OCI-M1 (cell line): ENCODE measurements at regions not wholly inside any gene's neighbourhood (a gene's known extent, or its start where the extent isn't known, plus 50 kb on each side); places are given as distances from the start of the nearest gene placed in this dataset.

Experiments
- DNase-seq: peaks from one replicate; lab custom pipeline; 2025; lab: John Stamatoyannopoulos, UW

GRCh38 chr13:50711996-50712395, 131.5 kb downstream of the DLEU7 start:
- DNase-seq = no peak

DNA sequence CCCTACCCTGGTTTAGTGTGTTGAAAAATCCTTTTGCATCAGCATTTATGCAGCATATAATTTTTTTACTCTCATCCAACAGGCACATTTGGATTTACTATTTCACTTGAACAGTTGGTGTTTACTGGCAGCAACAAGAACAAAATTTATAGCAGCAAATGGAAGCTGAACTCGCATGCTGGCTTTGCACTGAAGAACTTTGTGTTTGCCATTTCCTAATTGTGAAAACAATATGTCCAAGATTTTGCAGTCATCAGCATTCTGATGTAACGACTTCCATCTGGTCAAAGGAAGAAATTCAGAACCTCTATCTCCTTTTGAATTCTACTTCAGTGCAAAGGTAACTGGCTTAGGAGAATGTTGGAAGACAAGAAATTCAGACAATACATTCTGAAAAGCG, 131.0 kb downstream of the DLEU7 start:
- DNase-seq = no peak

- no peak for DNase-seq
These were observed 130.6 kb downstream of the DLEU7 start for GRCh38 chr13:50712881-50713280.

DNA sequence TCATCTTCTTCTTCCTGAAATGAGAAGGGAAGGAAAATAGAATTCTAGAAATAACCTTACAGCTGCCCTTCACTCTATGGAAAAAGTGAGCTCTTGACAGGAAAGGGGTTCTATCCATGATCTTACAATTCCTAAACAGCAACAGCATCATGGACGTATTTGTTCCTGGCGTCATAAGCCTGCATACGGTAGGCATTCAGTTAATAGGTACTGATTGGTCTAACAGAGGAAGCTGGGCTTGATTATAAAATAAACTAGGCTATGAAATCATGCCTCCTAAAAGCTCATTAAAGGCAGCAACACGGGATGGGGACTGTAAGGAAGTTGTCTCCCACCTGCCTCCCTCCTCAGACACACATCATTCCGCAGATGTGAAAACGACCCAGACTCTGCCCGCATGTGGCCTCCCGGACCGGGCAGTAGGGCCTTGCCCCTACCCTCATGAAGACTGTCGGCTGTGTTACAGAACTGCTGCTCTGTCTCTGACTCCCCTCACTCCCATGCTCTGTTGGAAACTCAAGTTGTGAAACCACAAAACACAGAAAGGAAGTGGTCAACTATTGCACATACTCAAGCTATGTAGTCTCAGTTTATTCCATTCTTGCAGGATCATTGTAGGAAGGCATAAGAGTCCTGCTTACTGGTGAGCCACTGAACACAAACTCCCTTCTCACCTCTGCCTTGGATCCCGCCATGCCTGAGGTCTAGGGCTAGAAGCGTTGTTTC, 129.8 kb downstream of the DLEU7 start:
- DNase-seq = peak; percentile 78

- DNase-seq = no peak
These were observed 128.6 kb downstream of the DLEU7 start for GRCh38 chr13:50714891-50715290.

GRCh38 chr13:50715402-50716146, 127.9 kb downstream of the DLEU7 start:
- no peak for DNase-seq

GRCh38 chr13:50720861-50721671, 122.4 kb downstream of the DLEU7 start:
- no peak for DNase-seq

DNA sequence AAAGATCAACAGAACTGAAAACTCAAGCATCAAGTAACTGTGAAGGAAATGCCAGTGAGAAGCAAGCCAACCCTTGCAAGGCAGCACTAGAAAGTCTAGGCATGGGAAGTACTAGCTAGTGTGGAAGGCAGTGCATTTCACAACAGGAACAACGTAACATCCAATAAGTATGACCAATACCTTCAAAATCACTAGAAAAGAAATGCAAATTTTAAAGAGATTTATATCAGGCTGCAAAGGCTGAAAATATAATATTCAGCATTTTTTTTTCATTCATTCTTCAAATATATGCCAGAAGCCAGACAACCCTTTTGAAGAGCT, 121.9 kb downstream of the DLEU7 start:
- no peak for DNase-seq

DNA sequence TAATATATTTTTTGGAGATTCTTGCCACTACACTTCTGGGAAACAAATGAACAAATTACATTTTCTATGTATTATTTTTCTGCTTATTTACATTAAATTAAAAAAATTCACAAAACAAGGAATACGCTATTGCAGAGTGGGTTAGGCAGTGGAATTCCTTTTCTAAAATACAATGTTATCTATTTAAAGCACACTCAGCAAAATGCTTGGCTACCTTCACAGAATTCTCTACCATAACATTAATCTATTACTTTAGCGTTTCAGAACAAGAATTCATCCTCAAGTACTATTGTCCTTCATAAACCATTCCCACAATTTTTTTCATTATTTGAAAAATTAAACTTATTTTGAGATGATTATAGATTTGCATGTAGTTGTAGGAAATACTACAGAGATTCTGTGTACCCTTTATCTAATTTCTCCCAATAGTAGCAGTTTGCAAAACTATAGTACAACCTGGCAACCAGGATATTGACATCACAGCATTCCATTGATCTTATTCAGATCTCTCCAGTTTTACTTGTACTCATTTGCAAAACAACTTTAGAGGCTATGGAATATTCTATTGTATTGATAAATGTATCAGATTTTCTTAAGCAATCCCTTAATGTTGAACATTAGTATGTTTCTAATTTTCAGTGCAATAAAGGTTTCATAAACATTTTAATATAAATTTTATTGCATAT, 120.9 kb downstream of the DLEU7 start:
- no peak for DNase-seq

- DNase-seq = no peak
These were observed 119.1 kb downstream of the DLEU7 start for GRCh38 chr13:50724438-50724837.

- no peak for DNase-seq
These were observed 118.6 kb downstream of the DLEU7 start for GRCh38 chr13:50724913-50725312.

- no peak for DNase-seq
These were observed 117.3 kb downstream of the DLEU7 start for GRCh38 chr13:50726164-50726563.

DNA sequence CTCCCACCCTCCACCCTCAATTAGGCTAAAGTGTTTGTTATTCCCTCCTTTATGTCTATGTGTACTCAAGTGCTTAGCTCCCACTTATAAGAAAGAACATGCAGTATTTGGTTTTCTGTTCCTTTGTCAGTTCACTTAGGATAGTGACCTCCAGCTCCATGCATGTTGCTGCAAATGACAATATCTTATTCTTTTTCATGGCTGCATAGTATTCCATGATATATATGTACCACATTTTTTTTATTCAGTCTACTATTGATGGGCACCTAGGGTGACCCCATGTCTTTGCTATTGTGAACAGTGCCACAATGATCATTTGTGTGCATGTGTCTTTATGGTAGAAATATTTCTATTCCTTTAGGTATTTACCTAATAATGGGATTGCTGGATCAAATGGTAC, 114.3 kb downstream of the DLEU7 start:
- DNase-seq = no peak

- no peak for DNase-seq
These were observed 112.8 kb downstream of the DLEU7 start for GRCh38 chr13:50730496-50731351.

GRCh38 chr13:50731400-50731799, 112.1 kb downstream of the DLEU7 start:
- no peak for DNase-seq

- DNase-seq = no peak
These were observed 110.8 kb downstream of the DLEU7 start for GRCh38 chr13:50732712-50733111.

GRCh38 chr13:50733392-50733791, 110.1 kb downstream of the DLEU7 start:
- no peak for DNase-seq

DNA sequence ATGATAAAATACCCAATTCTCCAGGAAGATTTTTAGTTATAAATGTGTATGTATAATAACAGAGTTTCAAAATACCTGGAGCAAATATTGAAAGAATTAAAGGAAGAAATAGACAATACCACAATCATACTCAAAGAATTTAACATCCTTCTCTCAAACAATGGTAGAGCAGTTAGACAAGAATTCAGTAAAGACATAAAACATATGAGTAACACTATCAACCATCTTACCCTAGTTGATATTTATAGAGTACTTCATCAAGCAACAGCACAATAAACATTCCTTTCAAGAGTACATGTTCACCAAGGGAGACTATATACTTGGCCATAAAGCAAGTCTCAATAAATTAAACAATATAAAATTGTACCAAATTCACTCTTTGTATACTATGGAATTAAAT, 108.4 kb downstream of the DLEU7 start:
- no peak for DNase-seq

DNA sequence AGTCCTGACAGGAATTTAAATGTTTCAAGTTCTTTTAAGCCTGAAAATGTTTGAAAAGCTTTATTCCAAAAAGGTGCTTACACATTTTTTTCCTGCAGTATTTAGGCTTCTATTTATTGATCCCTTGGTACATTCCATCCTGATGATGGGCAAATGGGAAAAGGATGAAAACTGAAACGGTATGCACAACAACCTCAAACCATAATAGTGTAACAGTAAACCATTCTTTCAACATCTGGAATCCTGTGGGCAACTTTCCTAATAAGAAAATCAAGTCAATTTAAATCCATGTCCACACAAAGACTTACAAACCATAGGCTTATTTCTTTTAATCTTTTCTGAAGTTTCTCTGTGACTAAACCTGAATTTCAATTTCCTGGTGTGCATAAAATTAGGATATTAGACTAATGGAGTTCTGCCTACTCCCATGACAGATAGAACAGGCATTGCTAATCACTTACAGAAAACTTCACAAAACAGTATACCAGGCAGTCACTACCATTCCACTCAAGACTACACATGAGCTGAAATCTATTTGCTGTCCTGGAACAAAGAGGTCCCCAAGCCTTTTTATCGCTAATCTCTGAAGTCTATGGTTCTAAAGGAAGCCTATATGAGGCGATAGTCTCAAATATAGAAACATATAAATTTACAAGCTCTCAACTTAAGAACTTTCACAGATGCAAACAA, 103.3 kb downstream of the DLEU7 start:
- no peak for DNase-seq

DNA sequence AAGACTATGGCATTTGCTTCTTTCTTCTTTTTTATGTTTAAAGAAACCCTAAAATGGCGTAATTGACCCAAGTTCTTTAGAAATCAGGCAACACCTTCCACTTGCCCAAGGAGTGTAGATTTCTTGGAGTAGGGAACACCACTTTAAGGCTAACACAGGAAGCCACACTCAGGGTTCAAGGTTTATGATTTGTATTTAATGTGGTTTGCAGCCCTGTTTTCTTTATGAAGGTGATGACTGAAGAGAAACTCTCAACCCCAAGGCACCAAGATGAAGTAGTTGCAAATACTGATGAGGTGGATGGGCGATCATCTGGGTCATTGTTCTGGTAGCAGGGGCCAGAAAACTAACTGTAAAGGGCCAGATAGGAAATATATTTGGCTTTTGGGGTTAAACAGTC, 101.1 kb downstream of the DLEU7 start:
- DNase-seq = no peak

- DNase-seq = no peak
These were observed 100.5 kb downstream of the DLEU7 start for GRCh38 chr13:50742968-50743367.
